ENCODE measurements at regions not wholly inside any gene's neighbourhood (a gene's known extent, or its start where the extent isn't known, plus 50 kb on each side); places are given as distances from the start of the nearest gene placed in this dataset.

DNA sequence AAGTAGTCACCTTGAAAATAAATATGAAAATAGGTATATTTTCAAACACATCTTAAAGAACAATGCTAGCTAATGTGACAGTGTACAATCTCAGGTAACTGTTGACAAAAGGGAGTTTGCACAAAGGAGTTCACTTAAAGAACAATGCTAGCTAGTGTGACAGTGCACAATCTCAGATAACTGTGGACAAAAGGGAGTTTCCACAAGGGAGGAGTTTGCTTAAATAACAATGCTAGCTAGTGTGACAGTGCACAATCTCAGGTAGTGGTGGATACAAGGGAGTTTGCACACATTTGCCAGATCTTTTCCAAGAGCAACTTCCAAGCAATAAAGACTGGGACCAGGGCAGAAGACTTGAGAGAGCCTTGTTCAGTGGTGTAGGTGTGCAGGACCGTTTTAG, 442.9 kb upstream of the FTMT start:
- no peaks in the 10 kb centered on the region for H4K20me1 ChIP-seq (ENCODE audit: insufficient read depth, low read length)
- H3K4me3 ChIP-seq (replicated peaks in 1 of 3; ENCODE audit: insufficient read depth in 1 of 3, low read depth in 2 of 3, low read length in 3 of 3), result no peak overlapping the region
- 0% methylated on average over 1 of the region's 1 CpG for WGBS (ENCODE audit: low lambda C conversion rate)
- H3K27ac ChIP-seq (ENCODE audit: extremely low read length, insufficient read depth, low read length), result no peak overlapping the region
- FAIRE-seq (no peak), DNase-seq (ENCODE audit: low spot score) (no peak), ATAC-seq (no peak)
- H3K36me3 ChIP-seq (replicated peaks in 1 of 2; ENCODE audit: control insufficient read depth in 1 of 2, insufficient read depth in 2 of 2, low read length in 2 of 2), result no peaks in the 10 kb centered on the region
- no peaks in the 10 kb centered on the region for H3K79me2 ChIP-seq (ENCODE audit: insufficient read depth, low read length)
- no peak overlapping the region for H3K9ac ChIP-seq (ENCODE audit: insufficient read depth, low read depth, low read length)
- H3K9me3 ChIP-seq (ENCODE audit: low read length), result 0 out of 2 replicates have a peak, but pooled peaks cover 3% of the 10 kb centered on the region
- in situ Hi-C loops (cut with HindIII; ENCODE audit: extremely low pct_ligation_motif_present, low pct_unique_long_range_greater_than_20kb), result no loop called here
- ChIA-PET POLR2A (no interaction called here), CTCF (ENCODE audit: low intra/inter-chr PET ratio, low total read pairs) (no interaction called here)
- H2AFZ ChIP-seq (ENCODE audit: low read length), result no peak overlapping the region
- BruUV-seq (replicated peaks), result no TSS peak
- intact Hi-C loops (cut with micrococcal nuclease; ENCODE audit: unreplicated experiment), result no loop called here
- no peaks in the 10 kb centered on the region for H3K27me3 ChIP-seq (ENCODE audit: control insufficient read depth in 1 of 2, insufficient read depth in 2 of 2, low read length in 2 of 2)
- H3K4me2 ChIP-seq (ENCODE audit: low read depth, low read length), result no peak overlapping the region
- H3K4me1 ChIP-seq (ENCODE audit: insufficient read depth, low read length), result no peaks in the 10 kb centered on the region
- no peak for TF ChIP-seq ZZZ3 (CRISPR knock-in tag; IDR thresholded peaks at IDR 0.05; ENCODE audit: borderline replicate concordance)
- no peak for TF ChIP-seq ZNF235 (CRISPR knock-in tag; IDR thresholded peaks at IDR 0.05; ENCODE audit: borderline replicate concordance)
- no peak for TF ChIP-seq RFX1 (IDR thresholded peaks at IDR 0.05)
- TF ChIP-seq, protein P1, sequence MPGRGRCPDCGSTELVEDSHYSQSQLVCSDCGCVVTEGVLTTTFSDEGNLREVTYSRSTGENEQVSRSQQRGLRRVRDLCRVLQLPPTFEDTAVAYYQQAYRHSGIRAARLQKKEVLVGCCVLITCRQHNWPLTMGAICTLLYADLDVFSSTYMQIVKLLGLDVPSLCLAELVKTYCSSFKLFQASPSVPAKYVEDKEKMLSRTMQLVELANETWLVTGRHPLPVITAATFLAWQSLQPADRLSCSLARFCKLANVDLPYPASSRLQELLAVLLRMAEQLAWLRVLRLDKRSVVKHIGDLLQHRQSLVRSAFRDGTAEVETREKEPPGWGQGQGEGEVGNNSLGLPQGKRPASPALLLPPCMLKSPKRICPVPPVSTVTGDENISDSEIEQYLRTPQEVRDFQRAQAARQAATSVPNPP (CRISPR knock-in tag; IDR thresholded peaks at IDR 0.05), result no peak
- no peak for TF ChIP-seq PAX8 (CRISPR knock-in tag; IDR thresholded peaks at IDR 0.05; ENCODE audit: borderline replicate concordance)
- TF ChIP-seq, protein P2, sequence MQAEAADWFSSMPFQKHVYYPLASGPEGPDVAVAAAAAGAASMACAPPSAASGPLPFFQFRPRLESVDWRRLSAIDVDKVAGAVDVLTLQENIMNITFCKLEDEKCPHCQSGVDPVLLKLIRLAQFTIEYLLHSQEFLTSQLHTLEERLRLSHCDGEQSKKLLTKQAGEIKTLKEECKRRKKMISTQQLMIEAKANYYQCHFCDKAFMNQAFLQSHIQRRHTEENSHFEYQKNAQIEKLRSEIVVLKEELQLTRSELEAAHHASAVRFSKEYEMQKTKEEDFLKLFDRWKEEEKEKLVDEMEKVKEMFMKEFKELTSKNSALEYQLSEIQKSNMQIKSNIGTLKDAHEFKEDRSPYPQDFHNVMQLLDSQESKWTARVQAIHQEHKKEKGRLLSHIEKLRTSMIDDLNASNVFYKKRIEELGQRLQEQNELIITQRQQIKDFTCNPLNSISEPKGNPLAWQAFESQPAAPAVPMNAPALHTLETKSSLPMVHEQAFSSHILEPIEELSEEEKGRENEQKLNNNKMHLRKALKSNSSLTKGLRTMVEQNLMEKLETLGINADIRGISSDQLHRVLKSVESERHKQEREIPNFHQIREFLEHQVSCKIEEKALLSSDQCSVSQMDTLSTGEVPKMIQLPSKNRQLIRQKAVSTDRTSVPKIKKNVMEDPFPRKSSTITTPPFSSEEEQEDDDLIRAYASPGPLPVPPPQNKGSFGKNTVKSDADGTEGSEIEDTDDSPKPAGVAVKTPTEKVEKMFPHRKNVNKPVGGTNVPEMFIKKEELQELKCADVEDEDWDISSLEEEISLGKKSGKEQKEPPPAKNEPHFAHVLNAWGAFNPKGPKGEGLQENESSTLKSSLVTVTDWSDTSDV (CRISPR knock-in tag; IDR thresholded peaks at IDR 0.05), result no peak
- TF ChIP-seq EHMT2 (IDR thresholded peaks at IDR 0.05; ENCODE audit: borderline replicate concordance, low read depth, low read length), result no peak
- TF ChIP-seq, protein P3, sequence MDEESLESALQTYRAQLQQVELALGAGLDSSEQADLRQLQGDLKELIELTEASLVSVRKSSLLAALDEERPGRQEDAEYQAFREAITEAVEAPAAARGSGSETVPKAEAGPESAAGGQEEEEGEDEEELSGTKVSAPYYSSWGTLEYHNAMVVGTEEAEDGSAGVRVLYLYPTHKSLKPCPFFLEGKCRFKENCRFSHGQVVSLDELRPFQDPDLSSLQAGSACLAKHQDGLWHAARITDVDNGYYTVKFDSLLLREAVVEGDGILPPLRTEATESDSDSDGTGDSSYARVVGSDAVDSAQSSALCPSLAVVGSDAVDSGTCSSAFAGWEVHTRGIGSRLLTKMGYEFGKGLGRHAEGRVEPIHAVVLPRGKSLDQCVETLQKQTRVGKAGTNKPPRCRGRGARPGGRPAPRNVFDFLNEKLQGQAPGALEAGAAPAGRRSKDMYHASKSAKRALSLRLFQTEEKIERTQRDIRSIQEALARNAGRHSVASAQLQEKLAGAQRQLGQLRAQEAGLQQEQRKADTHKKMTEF (CRISPR knock-in tag; IDR thresholded peaks at IDR 0.05), result no peak
- TF ChIP-seq ZSCAN9 (CRISPR knock-in tag; IDR thresholded peaks at IDR 0.05; ENCODE audit: borderline replicate concordance), result no peak
- TF ChIP-seq ZNF547 (CRISPR knock-in tag; IDR thresholded peaks at IDR 0.05), result no peak
- TF ChIP-seq ATRX (CRISPR knock-in tag; IDR thresholded peaks at IDR 0.05; ENCODE audit: borderline replicate concordance), result no peak
- no peak for TF ChIP-seq POLR2G (IDR thresholded peaks at IDR 0.05; ENCODE audit: low read depth, low read length)
- TF ChIP-seq, protein P4, sequence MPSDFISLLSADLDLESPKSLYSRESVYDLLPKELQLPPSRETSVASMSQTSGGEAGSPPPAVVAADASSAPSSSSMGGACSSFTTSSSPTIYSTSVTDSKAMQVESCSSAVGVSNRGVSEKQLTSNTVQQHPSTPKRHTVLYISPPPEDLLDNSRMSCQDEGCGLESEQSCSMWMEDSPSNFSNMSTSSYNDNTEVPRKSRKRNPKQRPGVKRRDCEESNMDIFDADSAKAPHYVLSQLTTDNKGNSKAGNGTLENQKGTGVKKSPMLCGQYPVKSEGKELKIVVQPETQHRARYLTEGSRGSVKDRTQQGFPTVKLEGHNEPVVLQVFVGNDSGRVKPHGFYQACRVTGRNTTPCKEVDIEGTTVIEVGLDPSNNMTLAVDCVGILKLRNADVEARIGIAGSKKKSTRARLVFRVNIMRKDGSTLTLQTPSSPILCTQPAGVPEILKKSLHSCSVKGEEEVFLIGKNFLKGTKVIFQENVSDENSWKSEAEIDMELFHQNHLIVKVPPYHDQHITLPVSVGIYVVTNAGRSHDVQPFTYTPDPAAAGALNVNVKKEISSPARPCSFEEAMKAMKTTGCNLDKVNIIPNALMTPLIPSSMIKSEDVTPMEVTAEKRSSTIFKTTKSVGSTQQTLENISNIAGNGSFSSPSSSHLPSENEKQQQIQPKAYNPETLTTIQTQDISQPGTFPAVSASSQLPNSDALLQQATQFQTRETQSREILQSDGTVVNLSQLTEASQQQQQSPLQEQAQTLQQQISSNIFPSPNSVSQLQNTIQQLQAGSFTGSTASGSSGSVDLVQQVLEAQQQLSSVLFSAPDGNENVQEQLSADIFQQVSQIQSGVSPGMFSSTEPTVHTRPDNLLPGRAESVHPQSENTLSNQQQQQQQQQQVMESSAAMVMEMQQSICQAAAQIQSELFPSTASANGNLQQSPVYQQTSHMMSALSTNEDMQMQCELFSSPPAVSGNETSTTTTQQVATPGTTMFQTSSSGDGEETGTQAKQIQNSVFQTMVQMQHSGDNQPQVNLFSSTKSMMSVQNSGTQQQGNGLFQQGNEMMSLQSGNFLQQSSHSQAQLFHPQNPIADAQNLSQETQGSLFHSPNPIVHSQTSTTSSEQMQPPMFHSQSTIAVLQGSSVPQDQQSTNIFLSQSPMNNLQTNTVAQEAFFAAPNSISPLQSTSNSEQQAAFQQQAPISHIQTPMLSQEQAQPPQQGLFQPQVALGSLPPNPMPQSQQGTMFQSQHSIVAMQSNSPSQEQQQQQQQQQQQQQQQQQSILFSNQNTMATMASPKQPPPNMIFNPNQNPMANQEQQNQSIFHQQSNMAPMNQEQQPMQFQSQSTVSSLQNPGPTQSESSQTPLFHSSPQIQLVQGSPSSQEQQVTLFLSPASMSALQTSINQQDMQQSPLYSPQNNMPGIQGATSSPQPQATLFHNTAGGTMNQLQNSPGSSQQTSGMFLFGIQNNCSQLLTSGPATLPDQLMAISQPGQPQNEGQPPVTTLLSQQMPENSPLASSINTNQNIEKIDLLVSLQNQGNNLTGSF (CRISPR knock-in tag; IDR thresholded peaks at IDR 0.05), result no peak
